Retinal pigment epithelial cell (primary cell): ENCODE measurements at regions not wholly inside any gene's neighbourhood (a gene's known extent, or its start where the extent isn't known, plus 50 kb on each side); places are given as distances from the start of the nearest gene placed in this dataset.
A peak's percentile ranks its signal among the peaks of the same experiment; 100 is the strongest.

Experiments
- DNase-seq: peaks from one replicate; pipeline ENCODE4 v3.0.0-alpha.2; 2010; ENCODE audit warnings: low read depth
- H3K4me3 ChIP-seq: 2 replicates; pipeline ENCODE4 v1.5.1; 2011; ENCODE audit warnings: mild to moderate bottlenecking, low read length, control low read depth, moderate library complexity
- TF ChIP-seq, protein P1 (sequence below): conservative IDR thresholded peaks from 2 replicates; pipeline ENCODE4 v1.5.1; 2011; ENCODE audit warnings: low read depth, low read length, control low read depth, inconsistent platforms

DNA sequence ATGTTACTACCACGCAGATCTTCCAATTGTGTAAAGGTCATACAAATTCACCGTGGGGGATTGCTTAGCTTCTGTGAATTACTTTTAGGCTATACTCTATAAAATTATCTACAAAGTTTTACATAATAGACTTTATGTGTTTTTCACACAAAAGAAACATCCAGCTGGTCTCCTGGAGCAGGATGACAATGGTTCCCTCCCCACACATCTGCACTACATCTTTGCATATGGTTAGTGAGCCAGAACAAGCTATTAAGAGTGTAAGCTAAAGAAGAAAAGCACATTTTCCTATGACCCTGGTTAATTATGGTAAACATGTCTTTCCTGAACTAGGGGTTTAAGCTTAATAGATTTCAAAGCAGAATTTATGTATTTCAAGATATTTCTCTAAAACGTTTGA lies 295.1 kb downstream of the ASXL3 start:
- DNase-seq, result no peak
- H3K4me3 ChIP-seq, result no peak overlapping the region
- TF ChIP-seq, protein P1, sequence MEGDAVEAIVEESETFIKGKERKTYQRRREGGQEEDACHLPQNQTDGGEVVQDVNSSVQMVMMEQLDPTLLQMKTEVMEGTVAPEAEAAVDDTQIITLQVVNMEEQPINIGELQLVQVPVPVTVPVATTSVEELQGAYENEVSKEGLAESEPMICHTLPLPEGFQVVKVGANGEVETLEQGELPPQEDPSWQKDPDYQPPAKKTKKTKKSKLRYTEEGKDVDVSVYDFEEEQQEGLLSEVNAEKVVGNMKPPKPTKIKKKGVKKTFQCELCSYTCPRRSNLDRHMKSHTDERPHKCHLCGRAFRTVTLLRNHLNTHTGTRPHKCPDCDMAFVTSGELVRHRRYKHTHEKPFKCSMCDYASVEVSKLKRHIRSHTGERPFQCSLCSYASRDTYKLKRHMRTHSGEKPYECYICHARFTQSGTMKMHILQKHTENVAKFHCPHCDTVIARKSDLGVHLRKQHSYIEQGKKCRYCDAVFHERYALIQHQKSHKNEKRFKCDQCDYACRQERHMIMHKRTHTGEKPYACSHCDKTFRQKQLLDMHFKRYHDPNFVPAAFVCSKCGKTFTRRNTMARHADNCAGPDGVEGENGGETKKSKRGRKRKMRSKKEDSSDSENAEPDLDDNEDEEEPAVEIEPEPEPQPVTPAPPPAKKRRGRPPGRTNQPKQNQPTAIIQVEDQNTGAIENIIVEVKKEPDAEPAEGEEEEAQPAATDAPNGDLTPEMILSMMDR, result no peak

DNA sequence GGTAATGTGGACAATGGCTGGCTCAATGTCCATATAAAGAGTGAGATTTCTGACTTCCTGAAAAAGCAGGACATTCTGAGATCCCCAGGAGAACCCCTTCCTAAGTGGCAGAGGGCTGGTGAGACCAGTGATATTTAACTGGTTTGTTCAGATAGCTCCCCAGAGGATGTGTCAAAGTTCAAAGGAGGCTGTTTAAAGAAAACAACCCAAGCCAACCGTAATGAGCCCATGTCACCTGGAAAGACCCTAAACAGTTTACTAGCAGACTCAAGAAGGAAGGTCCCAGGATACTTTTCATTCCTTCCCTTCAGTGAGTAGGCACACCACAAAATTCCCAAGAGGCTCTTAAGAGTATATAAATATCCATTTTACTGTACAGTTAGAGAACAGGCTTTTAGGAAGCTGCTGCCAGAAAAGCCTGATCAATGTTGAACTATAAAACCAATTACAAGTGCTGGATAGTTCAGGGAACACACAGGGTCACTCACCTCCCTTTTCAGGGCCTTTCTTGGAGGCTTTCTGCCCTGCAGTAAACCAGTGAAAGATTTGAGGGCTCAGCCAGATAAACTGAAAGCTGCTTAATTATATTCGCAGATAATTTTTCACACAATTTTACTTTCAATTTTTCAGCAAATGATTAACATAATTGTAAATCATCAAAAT lies 293.5 kb downstream of the ASXL3 start:
- TF ChIP-seq, protein P1, result no peak
- no peak overlapping the region for H3K4me3 ChIP-seq
- DNase-seq, result no peak

DNA sequence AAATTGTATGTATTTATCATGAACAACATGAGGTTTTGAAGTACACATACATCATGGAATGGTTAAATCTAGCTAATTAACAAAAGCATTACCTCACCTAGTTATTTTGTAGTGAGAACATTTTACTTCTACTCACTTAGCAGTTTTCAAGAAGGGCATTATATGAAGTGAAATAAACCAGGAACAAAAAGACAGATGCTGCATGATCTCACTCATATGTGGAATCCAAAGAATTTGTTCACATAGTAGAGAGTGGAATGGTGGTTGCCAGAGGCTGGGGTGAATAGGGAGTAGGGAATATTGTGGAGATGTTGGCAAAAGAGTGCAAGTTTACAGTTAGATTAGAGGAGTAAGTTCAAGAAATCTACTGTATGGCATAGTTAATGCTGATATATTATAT lies 292.0 kb downstream of the ASXL3 start:
- H3K4me3 ChIP-seq, result no peak overlapping the region
- TF ChIP-seq, protein P1, result no peak
- peak; percentile 17 for DNase-seq

DNA sequence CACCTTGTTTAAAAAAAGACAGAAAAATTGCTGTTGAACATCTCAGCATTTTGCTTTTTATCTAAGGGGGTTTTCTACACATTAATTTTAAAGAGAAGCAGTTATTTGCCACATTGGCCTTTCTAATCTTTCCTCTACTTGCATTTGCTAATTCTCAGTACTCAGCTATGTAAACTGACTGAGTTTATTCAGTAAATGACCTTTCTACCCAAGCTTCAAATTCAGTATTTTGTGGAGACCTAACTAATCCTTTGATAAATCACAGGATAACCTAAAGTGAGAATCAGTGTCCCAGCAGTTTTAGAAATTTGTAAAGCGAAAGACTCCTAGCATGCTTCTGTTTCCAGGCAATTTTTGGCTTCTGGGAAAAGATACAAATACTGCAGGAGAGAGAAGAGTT lies 288.4 kb downstream of the ASXL3 start:
- DNase-seq, result no peak
- no peak overlapping the region for H3K4me3 ChIP-seq
- TF ChIP-seq, protein P1, result no peak

DNA sequence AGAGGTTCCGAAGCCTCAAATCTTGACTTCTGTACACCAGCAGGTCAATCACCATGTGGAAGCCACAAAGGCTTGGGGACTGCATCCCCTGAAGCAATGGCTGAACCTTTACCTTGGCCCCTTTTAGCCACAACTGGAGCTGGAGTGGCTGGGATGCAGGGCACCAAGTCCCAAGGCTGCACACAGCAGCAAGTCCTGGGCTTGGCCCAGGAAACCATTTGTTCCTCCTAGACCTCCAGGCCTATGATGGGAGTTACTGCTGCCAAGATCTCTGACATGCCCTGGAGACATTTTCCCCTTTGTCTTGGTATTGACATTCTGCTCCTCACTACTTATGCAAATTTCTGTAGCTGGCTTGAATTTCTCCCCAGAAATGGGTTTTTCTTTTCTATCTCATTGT lies 285.9 kb downstream of the ASXL3 start:
- no peak overlapping the region for H3K4me3 ChIP-seq
- TF ChIP-seq, protein P1, result no peak
- DNase-seq, result no peak

DNA sequence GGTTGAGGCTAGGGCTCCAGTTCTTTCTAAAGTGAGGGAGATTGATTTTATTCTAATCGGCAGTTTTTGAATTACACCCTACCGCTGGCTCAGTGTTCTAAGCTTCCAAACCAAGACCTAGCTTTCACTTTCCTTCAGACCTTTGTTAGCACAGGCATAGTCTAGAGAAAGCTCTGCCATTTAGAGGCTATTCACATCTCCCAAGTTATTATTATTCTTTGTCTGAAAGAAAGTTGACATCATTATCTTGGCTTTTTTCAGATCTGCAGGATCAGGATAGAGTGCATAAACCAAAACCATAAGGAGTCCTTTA lies 276.8 kb downstream of the ASXL3 start:
- TF ChIP-seq, protein P1, result no peak
- DNase-seq, result no peak
- H3K4me3 ChIP-seq, result no peak overlapping the region

DNA sequence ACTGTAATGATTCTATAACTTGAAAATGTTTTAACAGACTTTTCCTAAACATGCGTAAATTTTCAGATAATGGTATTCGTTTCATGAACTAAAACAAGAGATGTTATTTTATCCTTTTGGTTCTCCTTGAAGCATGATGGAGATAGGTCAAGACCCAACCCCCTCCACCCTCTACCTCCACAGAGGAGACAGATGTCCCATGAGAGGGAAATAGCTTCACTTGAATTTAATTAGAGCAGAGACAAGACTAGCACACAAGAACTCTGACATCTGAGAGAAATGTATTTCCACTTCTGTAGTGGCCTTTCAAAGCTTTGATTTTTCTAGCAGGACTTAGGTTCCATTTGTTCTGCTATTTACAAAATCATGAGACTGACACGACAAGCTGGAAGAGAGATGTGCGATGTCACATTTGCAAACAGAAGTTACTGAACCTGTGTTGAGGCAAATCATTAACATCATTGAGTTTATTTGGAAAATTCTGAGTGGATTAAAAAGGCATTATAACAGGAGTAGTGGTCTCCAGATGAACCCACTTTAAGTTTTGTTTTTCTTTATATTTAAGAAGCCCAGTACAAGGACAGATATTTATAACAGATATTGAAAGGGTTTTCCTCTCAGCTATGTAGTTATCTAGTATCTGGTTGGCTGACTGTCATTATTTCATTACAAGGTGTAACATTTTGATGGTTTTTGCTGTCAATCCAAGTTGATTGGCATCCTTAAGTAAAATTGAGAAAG lies 276.2 kb downstream of the ASXL3 start:
- TF ChIP-seq, protein P1, result no peak
- no peak for DNase-seq
- H3K4me3 ChIP-seq, result no peak overlapping the region
